Fibroblast of skin of right quadriceps (primary cell): ENCODE measurements at regions not wholly inside any gene's neighbourhood (a gene's known extent, or its start where the extent isn't known, plus 50 kb on each side); places are given as distances from the start of the nearest gene placed in this dataset.

Experiments used
- DNase-seq: peaks from one replicate; pipeline ENCODE4 v3.0.0-alpha.2; 2013

- DNase-seq = no peak
These were observed 114.6 kb downstream of the PAX1 start for GRCh38 chr20:21820045-21820444.

DNA sequence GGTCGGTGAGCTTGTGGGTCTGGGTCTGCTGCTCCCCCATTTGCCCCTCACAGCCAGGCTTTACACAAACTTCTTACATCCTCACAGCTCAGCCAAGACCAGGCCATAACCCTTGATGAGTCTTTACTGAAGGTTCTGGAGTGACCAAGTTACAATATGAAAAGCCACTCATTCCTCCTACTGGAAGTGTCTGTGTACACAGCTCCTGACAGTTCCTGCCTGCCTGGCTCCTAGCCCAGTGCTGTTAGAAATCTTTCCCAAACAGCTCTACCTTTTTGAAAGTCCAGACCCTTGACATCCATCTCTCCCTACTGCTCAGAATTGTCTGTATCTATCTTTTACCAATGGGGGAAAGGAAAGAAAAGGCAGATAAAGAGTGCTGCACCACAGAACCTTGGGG, 106.9 kb downstream of the PAX1 start:
- no peak for DNase-seq

DNA sequence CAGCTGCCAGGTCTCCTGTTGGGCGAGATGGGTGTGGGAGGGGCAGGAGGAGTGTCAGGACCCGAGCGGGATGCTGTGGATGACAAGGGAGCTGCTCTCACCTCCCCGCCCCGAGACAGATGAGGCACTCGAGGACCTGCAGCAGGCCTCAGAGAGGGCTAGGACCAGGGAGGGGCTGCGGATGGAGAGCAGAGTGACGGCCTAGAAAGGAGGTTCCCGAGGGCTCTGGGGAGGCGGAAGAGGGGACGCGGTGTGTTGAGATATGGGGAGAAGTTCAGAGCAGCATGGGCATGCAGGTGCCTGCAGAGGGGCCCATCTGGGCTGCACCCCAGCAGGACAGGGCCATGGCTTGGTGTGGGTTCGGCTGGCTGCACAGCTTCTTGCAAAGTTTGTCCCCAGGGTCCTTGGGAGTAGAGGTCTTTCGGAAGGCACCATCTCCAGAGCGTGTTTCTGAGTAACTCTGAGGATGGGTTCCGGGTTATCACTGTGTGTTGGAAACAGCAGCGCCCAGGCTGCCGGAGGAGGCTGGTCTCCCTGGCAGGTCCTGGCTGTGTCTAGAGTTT, 104.6 kb downstream of the PAX1 start:
- DNase-seq = no peak

DNA sequence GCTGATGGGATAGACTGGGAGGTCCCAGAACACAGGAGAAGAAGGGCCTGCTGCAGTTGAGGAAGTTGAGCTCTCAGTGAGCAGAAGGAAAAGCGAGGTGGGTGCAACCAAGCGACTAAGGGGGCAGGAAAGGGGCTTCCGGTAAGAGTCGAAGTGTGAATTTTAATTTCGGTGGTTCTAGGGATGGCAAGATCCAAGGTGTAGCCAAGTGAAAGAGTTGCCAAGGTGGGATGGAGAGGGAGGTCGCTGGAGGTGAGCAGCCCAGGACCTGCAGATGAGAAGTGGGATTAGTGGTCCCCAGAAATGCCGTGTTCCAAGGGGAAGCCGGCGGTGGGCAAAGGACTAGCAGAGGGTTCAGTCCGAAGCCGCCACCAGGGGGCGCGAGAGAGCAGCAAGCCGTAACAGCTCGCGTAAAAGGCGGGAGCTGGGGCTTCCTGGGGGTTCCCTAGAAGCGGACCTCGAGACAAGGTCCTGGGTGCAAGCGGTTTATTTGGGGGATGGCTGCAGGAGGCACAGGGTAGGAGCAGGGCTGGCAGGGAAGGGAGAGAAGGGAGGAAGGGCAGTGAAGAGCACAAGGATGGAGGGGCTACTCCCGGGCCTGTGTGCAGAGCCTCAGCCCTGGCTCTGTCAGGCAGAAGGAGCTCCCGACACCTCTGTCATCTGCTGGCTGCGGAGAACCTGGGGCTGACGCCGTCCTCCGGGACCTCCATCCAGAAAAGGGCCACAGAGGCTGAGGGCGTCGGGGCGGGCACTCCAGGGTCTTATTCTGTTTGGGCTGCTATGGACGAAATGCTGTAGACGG, 103.6 kb downstream of the PAX1 start:
- no peak for DNase-seq

DNA sequence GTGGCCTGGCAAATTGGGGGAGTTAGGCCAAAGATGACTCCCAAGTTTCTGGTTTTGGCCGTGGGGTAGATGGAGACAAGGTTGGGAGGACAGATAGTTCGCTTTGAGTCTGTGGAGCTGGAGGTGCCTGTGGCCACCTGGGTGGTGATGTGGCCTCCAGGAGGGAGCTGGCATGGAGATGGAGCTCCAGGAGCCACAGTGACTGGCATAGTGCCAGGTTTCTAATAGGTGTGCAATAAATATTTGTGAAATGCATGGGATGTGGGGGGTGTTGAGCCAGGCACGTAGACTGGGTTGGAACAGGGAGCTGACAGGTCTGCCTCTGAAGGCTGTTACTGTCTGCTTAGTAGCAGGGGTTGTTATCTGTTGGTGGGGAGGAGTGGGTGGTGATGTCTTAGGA, 102.7 kb downstream of the PAX1 start:
- DNase-seq = no peak

DNA sequence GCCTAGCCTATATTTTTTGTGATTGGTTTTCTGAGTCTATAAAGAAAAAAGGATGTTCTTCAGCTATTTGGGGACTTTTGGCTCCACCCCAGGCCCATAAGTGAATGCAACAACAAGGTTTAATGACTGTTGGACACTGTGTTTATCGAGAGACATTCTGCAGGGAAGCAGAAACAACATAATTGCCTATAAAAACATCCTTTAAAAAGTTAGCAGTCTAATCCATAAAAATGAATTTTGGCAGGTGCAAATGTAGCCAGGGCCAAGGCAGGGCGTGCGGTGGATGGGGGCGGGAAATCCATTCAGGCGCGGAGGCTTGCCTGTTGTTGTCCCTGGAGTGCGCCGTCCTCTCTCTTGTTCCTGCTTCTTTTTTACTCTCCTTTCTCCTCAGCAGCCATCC, 99.3 kb downstream of the PAX1 start:
- DNase-seq = no peak

GRCh38 chr20:21801193-21801592, 95.7 kb downstream of the PAX1 start:
- no peak for DNase-seq

DNA sequence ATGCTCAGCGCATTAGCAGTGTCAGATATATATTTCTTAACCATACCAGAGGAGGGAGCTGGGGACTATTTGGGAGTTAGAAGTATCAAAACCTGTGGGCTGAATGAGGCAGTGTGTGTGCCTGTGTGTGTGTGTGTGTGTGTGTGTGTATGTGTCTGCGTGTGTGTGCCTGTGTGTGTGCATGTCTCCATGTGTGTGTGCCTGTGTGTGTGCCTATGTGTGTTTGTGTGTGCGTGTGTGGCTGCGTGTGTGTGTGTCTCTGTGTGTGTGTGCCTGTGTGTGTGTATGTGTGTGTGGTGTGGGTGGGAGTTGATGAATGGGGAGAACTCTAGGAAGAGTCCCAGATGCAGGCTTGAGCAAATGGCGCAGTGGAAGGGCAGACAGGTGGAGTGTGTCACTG, 92.9 kb downstream of the PAX1 start:
- no peak for DNase-seq

GRCh38 chr20:21796059-21796458, 90.6 kb downstream of the PAX1 start:
- no peak for DNase-seq

DNA sequence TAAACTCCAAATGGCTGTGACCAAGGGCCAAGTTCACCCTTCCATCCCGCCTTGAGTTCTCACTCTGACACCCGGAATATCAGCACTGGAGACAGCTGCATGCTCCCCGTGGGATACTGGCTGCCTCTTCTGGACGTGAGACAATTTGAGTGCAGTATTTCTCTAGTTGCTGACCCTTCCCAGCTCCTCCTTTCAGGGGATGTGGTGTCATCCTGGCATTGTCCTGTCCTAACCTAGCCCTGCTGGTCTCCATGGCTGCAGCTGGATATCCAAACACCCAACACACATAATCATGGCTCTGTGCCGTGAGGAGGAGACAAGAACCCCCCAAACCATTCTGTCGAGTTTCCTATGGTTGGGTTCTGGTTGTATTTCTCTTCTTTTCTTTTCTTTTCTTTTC, 82.6 kb downstream of the PAX1 start:
- no peak for DNase-seq

DNA sequence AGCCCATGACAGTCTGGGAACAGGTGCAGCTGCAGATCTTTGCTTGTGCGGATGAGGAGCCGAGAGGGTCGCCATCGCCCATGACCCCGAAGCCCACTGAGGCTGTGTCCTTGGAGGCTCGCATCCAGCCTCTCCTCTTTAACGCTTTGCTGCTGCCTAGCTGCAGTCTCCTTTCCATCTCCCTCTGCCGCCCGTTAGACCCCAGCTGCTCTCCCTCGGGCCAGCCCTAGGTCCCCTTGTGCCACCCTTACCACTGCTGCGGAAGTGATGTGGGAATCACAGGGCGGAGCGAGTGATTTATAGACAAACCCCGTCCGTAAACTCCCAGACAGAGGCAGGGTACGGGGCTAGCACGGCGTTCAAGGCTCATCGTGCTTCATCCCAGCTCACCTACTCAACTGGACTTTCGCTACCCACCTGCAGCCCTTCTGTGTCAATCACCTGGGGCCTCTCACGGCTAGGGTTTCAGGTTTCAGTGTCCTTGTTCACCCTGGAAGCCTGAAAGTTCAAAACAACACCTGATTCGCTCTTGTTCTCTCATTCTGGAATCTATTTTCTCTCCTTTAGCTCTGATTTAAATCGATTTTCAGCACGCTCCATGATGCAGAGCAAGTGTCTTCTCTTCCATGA, 76.1 kb downstream of the PAX1 start:
- no peak for DNase-seq

- DNase-seq = no peak
These were observed 75.1 kb downstream of the PAX1 start for GRCh38 chr20:21780528-21780927.
